ENCODE measurements at regions not wholly inside any gene's neighbourhood (a gene's known extent, or its start where the extent isn't known, plus 50 kb on each side); places are given as distances from the start of the nearest gene placed in this dataset.

DNA sequence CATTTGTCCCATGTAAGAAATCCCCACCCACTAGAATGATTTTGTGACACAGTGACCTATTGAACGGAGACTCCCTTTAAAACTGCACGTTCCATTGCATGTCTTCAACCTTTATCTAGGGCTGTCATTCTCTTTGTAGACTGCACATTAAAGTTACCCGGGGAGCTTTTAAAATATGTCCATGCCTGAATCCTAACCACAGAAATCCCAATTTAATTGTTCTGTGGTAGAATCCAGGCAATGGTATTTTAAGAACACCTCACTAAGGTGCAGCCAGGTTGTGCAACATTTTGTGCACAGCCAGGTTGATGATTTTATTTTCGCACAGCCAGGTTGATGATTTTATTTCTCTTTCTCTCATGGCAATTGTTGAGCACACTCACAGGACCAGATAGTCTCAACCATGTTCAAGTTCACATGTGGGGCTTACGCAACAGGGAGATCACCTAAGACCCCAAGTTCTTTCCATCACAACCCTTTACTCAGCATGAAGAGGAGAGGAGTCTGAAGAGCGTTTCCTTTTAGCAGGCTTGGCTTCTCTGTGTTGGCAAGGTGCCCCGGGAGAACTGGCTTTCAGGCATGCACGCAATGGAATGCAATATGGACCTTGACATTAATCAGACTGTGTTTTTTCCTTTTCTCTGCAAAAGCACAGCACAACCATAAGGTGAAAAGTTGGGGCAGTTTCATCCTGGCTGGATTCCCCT is 467.3 kb upstream of the ETAA1 start:
- peak overlapping the region; percentile 29; the same call in 1 of the 2 replicates for H3K4ac ChIP-seq (ENCODE audit: low read depth, low read length)
- ChIA-PET CTCF (no interaction called here), POLR2A (ENCODE audit: unreplicated experiment) (no interaction called here)
- peak overlapping the region; percentile 68 for H2AFZ ChIP-seq (replicated peaks; ENCODE audit: low read length, poor library complexity)
- peak overlapping the region; percentile 1 for H2BK5ac ChIP-seq (ENCODE audit: low read depth, low read length, poor library complexity, severe bottlenecking)
- peak; percentile 74 for TF ChIP-seq CEBPB (IDR thresholded peaks at IDR 0.05; ENCODE audit: low read depth, low read length)
- no peak for TF ChIP-seq NFE2L2 (IDR thresholded peaks at IDR 0.05; ENCODE audit: low read depth, low read length)
- no peaks in the 10 kb centered on the region for H3K36me3 ChIP-seq (ENCODE audit: control insufficient read depth, insufficient read depth, low read length)
- in situ Hi-C loops (cut with MboI; ENCODE audit: low sequenced_read_pairs), result no loop called here
- H3K4me3 ChIP-seq (ENCODE audit: insufficient read depth, low read depth, low read length), result no peak overlapping the region
- peak overlapping the region; percentile 65 for H4K5ac ChIP-seq (ENCODE audit: low read depth, low read length)
- H3K4me2 ChIP-seq (ENCODE audit: low read depth, low read length), result peak overlapping the region; percentile 67; the same call in 1 of the 2 replicates
- no peak overlapping the region; the same call in 1 of the 2 replicates for H3K56ac ChIP-seq (ENCODE audit: extremely low read depth, insufficient read depth, low read length)
- H2BK20ac ChIP-seq (ENCODE audit: low read depth, low read length), result peak overlapping the region; percentile 72
- H3K9me3 ChIP-seq (ENCODE audit: control insufficient read depth, insufficient read depth, low read length), result no peaks in the 10 kb centered on the region
- ATAC-seq (ENCODE audit: low read depth) (peak; percentile 78), DNase-seq (peak; percentile 81)
- H2AK9ac ChIP-seq (replicated peaks; ENCODE audit: low read depth, low read length, poor library complexity), result no peak overlapping the region
- H3K9me1 ChIP-seq (ENCODE audit: insufficient read depth, low read length), result no peaks in the 10 kb centered on the region
- no peaks in the 10 kb centered on the region for H3K27me3 ChIP-seq (ENCODE audit: control insufficient read depth, insufficient read depth, low read length)
- peak overlapping the region; percentile 61; the same call in 1 of the 2 replicates for H3K18ac ChIP-seq (ENCODE audit: low read depth, low read length)
- WGBS, 2 experiments (ENCODE audit: extremely low coverage in 2 of 2, insufficient read length in 1 of 2), result no CpG with 5 or more reads among the region's 8 CpGs
- no peak overlapping the region for H3K27ac ChIP-seq (ENCODE audit: insufficient read depth, low read length)
- H3K79me1 ChIP-seq (ENCODE audit: low read depth in 1 of 2, low read length in 2 of 2), result no peaks in the 10 kb centered on the region
- peak overlapping the region; percentile 23; the same call in 1 of the 3 replicates for H2BK15ac ChIP-seq (ENCODE audit: low read depth, low read length)
- H3K23ac ChIP-seq (ENCODE audit: low read depth, low read length), result no peak overlapping the region
- H2AK5ac ChIP-seq (ENCODE audit: low read depth, low read length), result no peak overlapping the region; the same call in 1 of the 2 replicates
- dilution Hi-C loops (cut with HindIII; ENCODE audit: low sequenced_read_pairs, unreplicated experiment), result no loop called here
- peak overlapping the region; percentile 61 for H2BK120ac ChIP-seq (ENCODE audit: low read depth, low read length)
- no peaks in the 10 kb centered on the region for H4K20me1 ChIP-seq (ENCODE audit: insufficient read depth, low read length)
- H3K4me1 ChIP-seq (ENCODE audit: control insufficient read depth, insufficient read depth, low read length), result peaks cover 7% of the 10 kb centered on the region; the same call in 1 of the 2 replicates
- H4K8ac ChIP-seq (ENCODE audit: low read depth in 2 of 2, low read length in 2 of 2), result peak overlapping the region in 1 of 2 experiments; percentile 48; a peak in 2 of 4 replicates
- H3K9ac ChIP-seq (ENCODE audit: low read depth, low read length), result no peak overlapping the region
- peak overlapping the region; percentile 49; the same call in 1 of the 2 replicates for H3K14ac ChIP-seq (replicated peaks; ENCODE audit: low read depth, low read length)
- BruUV-seq (replicated peaks), result no TSS peak
- peak overlapping the region; percentile 22; the same call in 1 of the 2 replicates for H4K91ac ChIP-seq (ENCODE audit: insufficient read depth, low read depth, low read length)
- intact Hi-C loops (cut with micrococcal nuclease), result no loop called here

All from IMR-90 (cell line).